Glutamatergic neuron (in vitro differentiated cells): ENCODE measurements at regions not wholly inside any gene's neighbourhood (a gene's known extent, or its start where the extent isn't known, plus 50 kb on each side); places are given as distances from the start of the nearest gene placed in this dataset.

Experiments
- DNase-seq: peaks from one replicate; pipeline ENCODE4 v3.0.0; 2022
- H3K27ac Mint-ChIP-seq: one replicate; pipeline ENCODE4 v1.8.0; 2020; ENCODE audit warnings: mild to moderate bottlenecking, mixed read lengths, inconsistent platforms; ENCODE audit not compliant: unreplicated experiment
- H3K27me3 Mint-ChIP-seq: one replicate; pipeline ENCODE4 v1.8.0; 2020; ENCODE audit warnings: mild to moderate bottlenecking, moderate library complexity, mixed read lengths, inconsistent platforms; ENCODE audit not compliant: unreplicated experiment
- H3K36me3 Mint-ChIP-seq: one replicate; pipeline ENCODE4 v1.8.0; 2020; ENCODE audit warnings: mild to moderate bottlenecking, mixed read lengths, inconsistent platforms; ENCODE audit not compliant: unreplicated experiment
- H3K4me1 Mint-ChIP-seq: one replicate; pipeline ENCODE4 v1.8.0; 2020; ENCODE audit warnings: mild to moderate bottlenecking, low read depth, mixed read lengths, inconsistent platforms; ENCODE audit not compliant: unreplicated experiment
- H3K4me3 Mint-ChIP-seq: one replicate; pipeline ENCODE4 v1.8.0; 2020; ENCODE audit warnings: mild to moderate bottlenecking, mixed read lengths, inconsistent platforms; ENCODE audit not compliant: unreplicated experiment
- H3K9me3 Mint-ChIP-seq: one replicate; pipeline ENCODE4 v1.8.0; 2020; ENCODE audit warnings: mild to moderate bottlenecking, moderate library complexity, mixed read lengths, inconsistent platforms; ENCODE audit not compliant: unreplicated experiment
- TF ChIP-seq, protein P1 (sequence below): fragments of 200-600 bp; sonication (generic); IDR thresholded peaks from one replicate; pipeline ENCODE4 v1.5.0; 2021; ENCODE audit not compliant: partially characterized antibody, unreplicated experiment

DNA sequence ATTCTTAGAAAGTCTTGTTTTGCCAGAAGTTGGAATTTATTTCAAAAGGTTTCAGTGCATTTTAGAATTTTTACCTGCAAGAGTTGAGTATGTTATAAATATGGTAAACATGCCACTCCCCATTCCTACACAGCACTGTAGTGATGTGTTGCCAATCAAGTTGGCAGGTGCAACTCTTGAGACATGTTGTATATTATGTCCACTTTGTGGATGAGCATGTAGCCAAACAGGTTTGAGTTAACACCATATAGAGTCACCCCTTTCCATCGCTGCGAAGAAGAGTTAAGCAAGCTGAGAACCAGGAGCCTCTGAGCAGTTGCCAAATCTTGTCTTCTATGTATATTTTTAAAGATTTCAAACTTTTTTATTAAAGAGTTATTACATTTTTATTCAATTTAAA, 359.8 kb downstream of the LMO7 start:
- Mint-ChIP-seq H3K27ac (no peak overlapping the region), H3K9me3 (no peaks in the 10 kb centered on the region), H3K4me1 (no peaks in the 10 kb centered on the region), H3K4me3 (no peak overlapping the region), H3K27me3 (no peaks in the 10 kb centered on the region), H3K36me3 (no peaks in the 10 kb centered on the region)
- DNase-seq: no peak
- TF ChIP-seq, protein P1, sequence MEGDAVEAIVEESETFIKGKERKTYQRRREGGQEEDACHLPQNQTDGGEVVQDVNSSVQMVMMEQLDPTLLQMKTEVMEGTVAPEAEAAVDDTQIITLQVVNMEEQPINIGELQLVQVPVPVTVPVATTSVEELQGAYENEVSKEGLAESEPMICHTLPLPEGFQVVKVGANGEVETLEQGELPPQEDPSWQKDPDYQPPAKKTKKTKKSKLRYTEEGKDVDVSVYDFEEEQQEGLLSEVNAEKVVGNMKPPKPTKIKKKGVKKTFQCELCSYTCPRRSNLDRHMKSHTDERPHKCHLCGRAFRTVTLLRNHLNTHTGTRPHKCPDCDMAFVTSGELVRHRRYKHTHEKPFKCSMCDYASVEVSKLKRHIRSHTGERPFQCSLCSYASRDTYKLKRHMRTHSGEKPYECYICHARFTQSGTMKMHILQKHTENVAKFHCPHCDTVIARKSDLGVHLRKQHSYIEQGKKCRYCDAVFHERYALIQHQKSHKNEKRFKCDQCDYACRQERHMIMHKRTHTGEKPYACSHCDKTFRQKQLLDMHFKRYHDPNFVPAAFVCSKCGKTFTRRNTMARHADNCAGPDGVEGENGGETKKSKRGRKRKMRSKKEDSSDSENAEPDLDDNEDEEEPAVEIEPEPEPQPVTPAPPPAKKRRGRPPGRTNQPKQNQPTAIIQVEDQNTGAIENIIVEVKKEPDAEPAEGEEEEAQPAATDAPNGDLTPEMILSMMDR: no peak

- no peak for DNase-seq
- TF ChIP-seq, protein P1: no peak
- Mint-ChIP-seq H3K4me3 (no peak overlapping the region), H3K4me1 (no peaks in the 10 kb centered on the region), H3K27me3 (no peaks in the 10 kb centered on the region), H3K9me3 (no peaks in the 10 kb centered on the region), H3K36me3 (no peaks in the 10 kb centered on the region), H3K27ac (no peak overlapping the region)
Observed at GRCh38 chr13:75993823-75994222, 357.7 kb downstream of the LMO7 start.

DNA sequence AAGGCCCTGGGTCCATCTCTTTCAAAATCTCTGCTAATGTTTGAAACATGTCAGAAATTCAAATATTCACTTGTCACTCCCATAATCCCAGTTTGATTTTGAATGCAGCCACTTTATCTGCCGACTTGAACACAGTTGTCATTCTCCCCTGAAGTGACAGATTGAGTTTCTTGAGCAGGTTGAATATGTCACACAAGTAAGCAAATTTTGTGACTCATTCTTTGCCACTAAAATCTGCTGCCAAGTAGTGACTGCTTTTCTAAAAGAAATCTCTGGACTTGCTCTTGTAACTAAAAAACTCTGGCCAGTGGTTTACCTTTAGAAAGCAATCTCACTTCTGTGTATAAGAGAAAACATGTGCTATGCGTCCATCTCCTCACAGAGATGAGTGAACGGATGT, 357.1 kb downstream of the LMO7 start:
- DNase-seq: no peak
- Mint-ChIP-seq H3K27me3 (no peaks in the 10 kb centered on the region), H3K36me3 (no peaks in the 10 kb centered on the region), H3K4me1 (no peaks in the 10 kb centered on the region), H3K27ac (no peak overlapping the region), H3K4me3 (no peak overlapping the region), H3K9me3 (no peaks in the 10 kb centered on the region)
- TF ChIP-seq, protein P1: no peak

DNA sequence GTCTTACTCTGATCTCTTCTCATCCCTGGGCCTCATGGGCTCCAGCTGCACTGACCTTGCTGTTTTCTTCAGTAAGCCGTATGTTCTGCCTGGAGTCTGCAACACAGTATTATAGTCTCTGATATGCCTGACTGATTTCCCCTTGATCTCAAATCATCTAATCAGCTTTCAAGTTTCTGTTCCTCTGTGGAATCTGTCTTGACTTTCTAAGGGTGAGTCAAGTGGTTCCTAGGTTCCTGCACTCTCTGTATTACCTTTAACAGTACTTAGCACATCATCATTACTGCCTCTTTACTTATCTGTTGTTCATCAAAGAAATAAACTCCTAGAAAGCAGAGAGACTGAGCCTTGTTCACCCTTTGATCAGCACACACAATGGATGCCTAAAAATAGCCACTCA, 350.7 kb downstream of the LMO7 start:
- no peak overlapping the region for H3K4me3 Mint-ChIP-seq
- H3K36me3 Mint-ChIP-seq: no peaks in the 10 kb centered on the region
- no peaks in the 10 kb centered on the region for H3K9me3 Mint-ChIP-seq

GRCh38 chr13:75985132-75985531, 349.0 kb downstream of the LMO7 start:
- Mint-ChIP-seq H3K4me1 (no peaks in the 10 kb centered on the region), H3K4me3 (no peak overlapping the region), H3K36me3 (no peaks in the 10 kb centered on the region), H3K27me3 (no peaks in the 10 kb centered on the region), H3K27ac (no peak overlapping the region), H3K9me3 (no peaks in the 10 kb centered on the region)
- DNase-seq: no peak
- TF ChIP-seq, protein P1: no peak

More for the DNA sequence above, 350.7 kb downstream of the LMO7 start:
- Mint-ChIP-seq H3K27ac (no peak overlapping the region), H3K27me3 (no peaks in the 10 kb centered on the region), H3K4me1 (no peaks in the 10 kb centered on the region)
- TF ChIP-seq, protein P1: no peak
- no peak for DNase-seq
